GM12878 (cell line): ENCODE measurements at regions not wholly inside any gene's neighbourhood (a gene's known extent, or its start where the extent isn't known, plus 50 kb on each side); places are given as distances from the start of the nearest gene placed in this dataset.

ENCODE experiments used
- FOXM1 ChIP-seq: IDR thresholded peaks from 2 replicates; pipeline ENCODE4 v1.6.1; 2012; ENCODE audit warnings: low read depth, mild to moderate bottlenecking, inconsistent platforms, low read length, moderate library complexity
- RELA ChIP-seq: fragments of 450-650 bp; IDR thresholded peaks from 2 replicates; pipeline ENCODE4 v1.8.0; 2014; ENCODE audit warnings: borderline replicate concordance; ENCODE audit not compliant: partially characterized antibody
- ZNF217 ChIP-seq: fragments of 450-650 bp; IDR thresholded peaks from 2 replicates; pipeline ENCODE4 v1.6.1; 2017; ENCODE audit warnings: antibody characterized with exemption, mild to moderate bottlenecking
- TF ChIP-seq, protein P1 (sequence below): IDR thresholded peaks from 2 replicates; pipeline ENCODE4 v1.6.1; 2012; ENCODE audit warnings: low read length, inconsistent platforms

DNA sequence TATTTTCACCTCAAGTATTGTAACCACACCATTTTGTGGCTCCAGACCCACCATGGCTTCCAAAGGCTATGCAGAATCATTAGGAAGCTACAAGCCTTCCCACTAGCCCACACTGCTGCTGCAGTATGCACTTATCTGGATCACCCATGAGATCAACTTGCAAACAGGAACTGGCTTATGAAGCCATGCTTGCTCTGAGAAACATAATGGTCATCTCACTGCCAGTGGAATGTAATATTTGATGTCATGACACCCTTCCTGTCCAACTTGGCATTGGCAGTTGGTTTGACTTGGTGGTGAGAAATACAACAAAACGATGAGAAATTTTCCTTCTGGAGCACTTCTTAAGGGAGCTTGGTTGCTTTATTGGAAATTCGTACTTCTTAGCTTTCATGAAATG, 69.3 kb upstream of the FRMD6 start:
- TF ChIP-seq, protein P1, sequence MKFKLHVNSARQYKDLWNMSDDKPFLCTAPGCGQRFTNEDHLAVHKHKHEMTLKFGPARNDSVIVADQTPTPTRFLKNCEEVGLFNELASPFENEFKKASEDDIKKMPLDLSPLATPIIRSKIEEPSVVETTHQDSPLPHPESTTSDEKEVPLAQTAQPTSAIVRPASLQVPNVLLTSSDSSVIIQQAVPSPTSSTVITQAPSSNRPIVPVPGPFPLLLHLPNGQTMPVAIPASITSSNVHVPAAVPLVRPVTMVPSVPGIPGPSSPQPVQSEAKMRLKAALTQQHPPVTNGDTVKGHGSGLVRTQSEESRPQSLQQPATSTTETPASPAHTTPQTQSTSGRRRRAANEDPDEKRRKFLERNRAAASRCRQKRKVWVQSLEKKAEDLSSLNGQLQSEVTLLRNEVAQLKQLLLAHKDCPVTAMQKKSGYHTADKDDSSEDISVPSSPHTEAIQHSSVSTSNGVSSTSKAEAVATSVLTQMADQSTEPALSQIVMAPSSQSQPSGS, result no peak
- no peak for TF ChIP-seq FOXM1
- no peak for TF ChIP-seq ZNF217
- TF ChIP-seq RELA, result no peak
